OCI-LY1 (cell line): ENCODE measurements at regions not wholly inside any gene's neighbourhood (a gene's known extent, or its start where the extent isn't known, plus 50 kb on each side); places are given as distances from the start of the nearest gene placed in this dataset.
"Not testable (repeated sequence)": the region's sequence is repeated elsewhere in the genome, so short reads cannot be mapped to it uniquely, and the experiment has no call there.

Source experiments
- H2AFZ ChIP-seq: fragments of 200-600 bp; sonication (generic), shearing (Covaris generic); 2 replicates; pipeline ENCODE4 v1.6.0; 2014; ENCODE audit warnings: antibody characterized with exemption, mild to moderate bottlenecking, low read length
- H3F3A ChIP-seq: fragments of 200-600 bp; sonication (generic), shearing (Covaris generic); 2 replicates; pipeline ENCODE4 v1.6.0; 2014; ENCODE audit warnings: mild to moderate bottlenecking, antibody characterized with exemption, low read length, moderate library complexity; ENCODE audit not compliant: insufficient read depth
- H3K27ac ChIP-seq: fragments of 200-600 bp; sonication (generic); 2 replicates; pipeline ENCODE4 v1.5.1; 2014; ENCODE audit warnings: low read length, mixed run types, mild to moderate bottlenecking, low read depth; ENCODE audit not compliant: poor library complexity, severe bottlenecking
- H3K27me3 ChIP-seq: fragments of 200-600 bp; sonication (generic); 2 replicates; pipeline ENCODE4 v1.6.0; 2014; ENCODE audit warnings: antibody characterized with exemption, mild to moderate bottlenecking, low read length, moderate library complexity; ENCODE audit not compliant: insufficient read depth
- H3K36me3 ChIP-seq: fragments of 200-600 bp; sonication (generic); 2 replicates; pipeline ENCODE4 v1.6.1; 2014; ENCODE audit warnings: mild to moderate bottlenecking, antibody characterized with exemption, low read length, moderate library complexity, mixed read lengths; ENCODE audit not compliant: insufficient read depth
- H3K4me1 ChIP-seq: fragments of 200-600 bp; sonication (generic); 2 replicates; pipeline ENCODE4 v1.5.1; 2014; ENCODE audit warnings: mild to moderate bottlenecking, low read length, moderate library complexity; ENCODE audit not compliant: insufficient read depth, severe bottlenecking
- H3K4me2 ChIP-seq: fragments of 200-600 bp; sonication (generic), shearing (Covaris generic); 2 replicates; pipeline ENCODE4 v1.6.1; 2014; ENCODE audit warnings: low read length
- H3K4me3 ChIP-seq: fragments of 200-600 bp; sonication (generic); 2 replicates; pipeline ENCODE4 v1.5.1; 2014; ENCODE audit warnings: low read length, low read depth, mild to moderate bottlenecking, mixed read lengths; ENCODE audit not compliant: poor library complexity, severe bottlenecking
- H3K79me2 ChIP-seq: fragments of 200-600 bp; shearing (Covaris generic); 2 replicates; pipeline ENCODE4 v1.6.1; 2016; ENCODE audit warnings: mixed run types, low read length, mixed read lengths; ENCODE audit not compliant: insufficient read depth
- H3K9ac ChIP-seq: fragments of 200-600 bp; sonication (generic), shearing (Covaris generic); 2 replicates; pipeline ENCODE4 v1.6.1; 2014; ENCODE audit warnings: mild to moderate bottlenecking, low read length, mixed read lengths
- H3K9me2 ChIP-seq: fragments of 200-600 bp; sonication (generic), shearing (Covaris generic); 2 replicates; pipeline ENCODE4 v1.6.1; 2014; ENCODE audit warnings: low read depth, mild to moderate bottlenecking, low read length, mixed read lengths
- H3K9me3 ChIP-seq: fragments of 200-600 bp; shearing (Covaris generic); 2 replicates; pipeline ENCODE4 v1.6.1; 2014; ENCODE audit warnings: low read length, mixed read lengths
- H4K20me1 ChIP-seq: fragments of 200-600 bp; sonication (generic), shearing (Covaris generic); 2 replicates; pipeline ENCODE4 v1.6.0; 2016; ENCODE audit warnings: mild to moderate bottlenecking, low read length; ENCODE audit not compliant: insufficient read depth
- CTCF ChIP-seq: fragments of 200-600 bp; sonication (generic), shearing (Covaris generic); IDR thresholded peaks from 2 replicates; pipeline ENCODE4 v1.5.1; 2017; ENCODE audit warnings: mild to moderate bottlenecking, antibody characterized with exemption, low read length, moderate library complexity, mixed read lengths
- EZH2 ChIP-seq: fragments of 200-600 bp; sonication (generic), shearing (Covaris generic); IDR thresholded peaks from 2 replicates; pipeline ENCODE4 v1.8.0; 2017; ENCODE audit warnings: borderline replicate concordance, mixed run types, mild to moderate bottlenecking, antibody characterized with exemption, low read length, moderate library complexity, mixed read lengths

- Histone ChIP-seq H3K4me1 (no peaks in the 10 kb centered on the region), H3K4me3 (no peak overlapping the region), H2AFZ (no peak overlapping the region), H3K36me3 (no peaks in the 10 kb centered on the region), H3K79me2 (no peaks in the 10 kb centered on the region), H3K9me3 (peaks cover 5% of the 10 kb centered on the region), H3K27me3 (peaks cover 8% of the 10 kb centered on the region; the same call in 1 of the 2 replicates), H3F3A (no peaks in the 10 kb centered on the region), H3K27ac (no peak overlapping the region), H3K9me2 (no peaks in the 10 kb centered on the region), H3K9ac (no peak overlapping the region), H3K4me2 (no peak overlapping the region), H4K20me1 (no peaks in the 10 kb centered on the region)
- TF ChIP-seq CTCF (no peak), EZH2 (no peak)
These were observed 88.2 kb downstream of the CPN2 start for GRCh38 chr3:194262925-194263305.

GRCh38 chr3:194264631-194265504 lies 86.3 kb downstream of the CPN2 start:
- not testable (repeated sequence) for H3K9me2 ChIP-seq, H4K20me1 ChIP-seq, H3K4me1 ChIP-seq, H2AFZ ChIP-seq, H3K36me3 ChIP-seq, H3F3A ChIP-seq, H3K4me2 ChIP-seq, H3K9ac ChIP-seq, H3K9me3 ChIP-seq, H3K27ac ChIP-seq, H3K4me3 ChIP-seq, H3K79me2 ChIP-seq, H3K27me3 ChIP-seq

- no peak overlapping the region for H3K4me3 ChIP-seq
- no peaks in the 10 kb centered on the region for H3F3A ChIP-seq
- no peaks in the 10 kb centered on the region for H3K36me3 ChIP-seq
- no peak overlapping the region for H2AFZ ChIP-seq
- no peaks in the 10 kb centered on the region for H3K9me2 ChIP-seq
- H3K79me2 ChIP-seq: no peaks in the 10 kb centered on the region
- 0 out of 2 replicates have a peak, but pooled peaks cover 8% of the 10 kb centered on the region for H3K27me3 ChIP-seq
- H3K27ac ChIP-seq: no peak overlapping the region
- no peaks in the 10 kb centered on the region for H4K20me1 ChIP-seq
- H3K4me1 ChIP-seq: no peaks in the 10 kb centered on the region
- no peaks in the 10 kb centered on the region for H3K9me3 ChIP-seq
- no peak overlapping the region for H3K4me2 ChIP-seq
- TF ChIP-seq EZH2 (no peak), CTCF (no peak)
- no peak overlapping the region for H3K9ac ChIP-seq
These were observed 85.6 kb downstream of the CPN2 start for GRCh38 chr3:194265505-194265892.
